Embryonic facial prominence (tissue), 1 donor: ENCODE measurements at regions not wholly inside any gene's neighbourhood (a gene's known extent, or its start where the extent isn't known, plus 50 kb on each side); places are given as distances from the start of the nearest gene placed in this dataset.

Source experiments
- DNase-seq: peaks from one replicate; pipeline ENCODE4 v3.0.0-alpha.2; 2016; ENCODE audit errors: extremely low spot score

GRCh38 chr1:208640295-208640694, 396.1 kb upstream of the PLXNA2 start:
- DNase-seq: no peak

GRCh38 chr1:208641579-208642280, 397.5 kb upstream of the PLXNA2 start:
- DNase-seq: no peak

GRCh38 chr1:208643005-208643597, 398.9 kb upstream of the PLXNA2 start:
- DNase-seq: no peak

- no peak for DNase-seq
Measured at GRCh38 chr1:208644401-208645160, 400.4 kb upstream of the PLXNA2 start.

GRCh38 chr1:208646431-208646830, 402.2 kb upstream of the PLXNA2 start:
- no peak for DNase-seq

- DNase-seq: no peak
Measured at GRCh38 chr1:208648146-208648545, 404.0 kb upstream of the PLXNA2 start.

GRCh38 chr1:208652296-208653160, 408.3 kb upstream of the PLXNA2 start:
- DNase-seq: peak; percentile 71

- no peak for DNase-seq
Measured at GRCh38 chr1:208653426-208653825, 409.2 kb upstream of the PLXNA2 start.

- DNase-seq: no peak
Measured at GRCh38 chr1:208654241-208654640, 410.1 kb upstream of the PLXNA2 start.

- DNase-seq: no peak
Measured at GRCh38 chr1:208665936-208666335, 421.8 kb upstream of the PLXNA2 start.

GRCh38 chr1:208668991-208669390, 424.8 kb upstream of the PLXNA2 start:
- no peak for DNase-seq

GRCh38 chr1:208670778-208671177, 426.6 kb upstream of the PLXNA2 start:
- no peak for DNase-seq

- DNase-seq: no peak
Measured at GRCh38 chr1:208681878-208682663, 437.9 kb upstream of the PLXNA2 start.

- DNase-seq: no peak
Measured at GRCh38 chr1:208682664-208683013, 438.5 kb upstream of the PLXNA2 start.

GRCh38 chr1:208683141-208683540, 439.0 kb upstream of the PLXNA2 start:
- DNase-seq: no peak

- no peak for DNase-seq
Measured at GRCh38 chr1:208684192-208684591, 440.0 kb upstream of the PLXNA2 start.

GRCh38 chr1:208686592-208686991, 442.4 kb upstream of the PLXNA2 start:
- DNase-seq: no peak

- DNase-seq: no peak
Measured at GRCh38 chr1:208688656-208689315, 444.6 kb upstream of the PLXNA2 start.

- DNase-seq: no peak
Measured at GRCh38 chr1:208691012-208691411, 446.8 kb upstream of the PLXNA2 start.

GRCh38 chr1:208709981-208710380, 465.8 kb upstream of the PLXNA2 start:
- DNase-seq: no peak

- no peak for DNase-seq
Measured at GRCh38 chr1:208714323-208714722, 470.1 kb upstream of the PLXNA2 start.
